ENCODE measurements at regions not wholly inside any gene's neighbourhood (a gene's known extent, or its start where the extent isn't known, plus 50 kb on each side); places are given as distances from the start of the nearest gene placed in this dataset.

- Histone ChIP-seq H3K79me2 (ENCODE audit: low read length) (no peaks in the 10 kb centered on the region), H3K27me3 (ENCODE audit: low read depth, low read length) (no peaks in the 10 kb centered on the region), H3K4me1 (ENCODE audit: low read length) (no peaks in the 10 kb centered on the region), H4K20me1 (ENCODE audit: insufficient read depth, low read length) (no peaks in the 10 kb centered on the region), H3K4me2 (ENCODE audit: low read length) (no peak overlapping the region), H3K9me3 (ENCODE audit: insufficient read depth, low read length) (no peaks in the 10 kb centered on the region), H3K36me3 (replicated peaks; ENCODE audit: low read depth, low read length) (no peaks in the 10 kb centered on the region), H3K27ac (ENCODE audit: low read length) (no peak overlapping the region), H3K9ac (ENCODE audit: low read length) (no peak overlapping the region), H3K4me3 (ENCODE audit: low read length) (no peak overlapping the region), H2AFZ (ENCODE audit: low read depth, low read length) (no peak overlapping the region)
- no peak for TF ChIP-seq CTCF (IDR thresholded peaks at IDR 0.05; ENCODE audit: low read depth, low read length)
- no peak for TF ChIP-seq EZH2phosphoT487 (IDR thresholded peaks at IDR 0.05; ENCODE audit: low read depth)
These were observed 120.3 kb downstream of the NREP start for GRCh38 chr5:111636736-111637135.

- no peaks in the 10 kb centered on the region for H3K79me2 ChIP-seq (ENCODE audit: low read length)
- H3K4me1 ChIP-seq (ENCODE audit: low read length), result no peaks in the 10 kb centered on the region
- no peak overlapping the region for H3K4me3 ChIP-seq (ENCODE audit: low read length)
- no peaks in the 10 kb centered on the region for H3K9me3 ChIP-seq (ENCODE audit: insufficient read depth, low read length)
- TF ChIP-seq EZH2phosphoT487 (IDR thresholded peaks at IDR 0.05; ENCODE audit: low read depth) (no peak), CTCF (IDR thresholded peaks at IDR 0.05; ENCODE audit: low read depth, low read length) (no peak)
- no peak overlapping the region for H3K4me2 ChIP-seq (ENCODE audit: low read length)
- H4K20me1 ChIP-seq (ENCODE audit: insufficient read depth, low read length), result no peaks in the 10 kb centered on the region
- H3K27ac ChIP-seq (ENCODE audit: low read length), result no peak overlapping the region
- H3K36me3 ChIP-seq (replicated peaks; ENCODE audit: low read depth, low read length), result no peaks in the 10 kb centered on the region
- H3K27me3 ChIP-seq (ENCODE audit: low read depth, low read length), result no peaks in the 10 kb centered on the region
- H2AFZ ChIP-seq (ENCODE audit: low read depth, low read length), result no peak overlapping the region
- H3K9ac ChIP-seq (ENCODE audit: low read length), result no peak overlapping the region
These were observed 121.0 kb downstream of the NREP start for GRCh38 chr5:111635916-111636570.

- no peaks in the 10 kb centered on the region for H3K79me2 ChIP-seq (ENCODE audit: low read length)
- H2AFZ ChIP-seq (ENCODE audit: low read depth, low read length), result no peak overlapping the region
- H3K27me3 ChIP-seq (ENCODE audit: low read depth, low read length), result no peaks in the 10 kb centered on the region
- no peak for TF ChIP-seq EZH2phosphoT487 (IDR thresholded peaks at IDR 0.05; ENCODE audit: low read depth)
- no peak for TF ChIP-seq CTCF (IDR thresholded peaks at IDR 0.05; ENCODE audit: low read depth, low read length)
- H3K4me1 ChIP-seq (ENCODE audit: low read length), result no peaks in the 10 kb centered on the region
- no peaks in the 10 kb centered on the region for H3K9me3 ChIP-seq (ENCODE audit: insufficient read depth, low read length)
- no peak overlapping the region for H3K9ac ChIP-seq (ENCODE audit: low read length)
- no peak overlapping the region for H3K27ac ChIP-seq (ENCODE audit: low read length)
- H3K36me3 ChIP-seq (replicated peaks; ENCODE audit: low read depth, low read length), result no peaks in the 10 kb centered on the region
- no peaks in the 10 kb centered on the region for H4K20me1 ChIP-seq (ENCODE audit: insufficient read depth, low read length)
- no peak overlapping the region for H3K4me3 ChIP-seq (ENCODE audit: low read length)
- no peak overlapping the region for H3K4me2 ChIP-seq (ENCODE audit: low read length)
These were observed 121.7 kb downstream of the NREP start for GRCh38 chr5:111635151-111635902.

- no peak overlapping the region for H3K4me2 ChIP-seq (ENCODE audit: low read length)
- H3K27ac ChIP-seq (ENCODE audit: low read length), result no peak overlapping the region
- no peak overlapping the region for H3K9ac ChIP-seq (ENCODE audit: low read length)
- no peaks in the 10 kb centered on the region for H3K4me1 ChIP-seq (ENCODE audit: low read length)
- H3K27me3 ChIP-seq (ENCODE audit: low read depth, low read length), result no peaks in the 10 kb centered on the region
- TF ChIP-seq EZH2phosphoT487 (IDR thresholded peaks at IDR 0.05; ENCODE audit: low read depth) (no peak), CTCF (IDR thresholded peaks at IDR 0.05; ENCODE audit: low read depth, low read length) (no peak)
- no peaks in the 10 kb centered on the region for H3K9me3 ChIP-seq (ENCODE audit: insufficient read depth, low read length)
- H3K4me3 ChIP-seq (ENCODE audit: low read length), result no peak overlapping the region
- no peaks in the 10 kb centered on the region for H3K79me2 ChIP-seq (ENCODE audit: low read length)
- H3K36me3 ChIP-seq (replicated peaks; ENCODE audit: low read depth, low read length), result no peaks in the 10 kb centered on the region
- no peaks in the 10 kb centered on the region for H4K20me1 ChIP-seq (ENCODE audit: insufficient read depth, low read length)
- H2AFZ ChIP-seq (ENCODE audit: low read depth, low read length), result no peak overlapping the region
These were observed 119.0 kb upstream of the STARD4 start for GRCh38 chr5:111631328-111631727.
